ENCODE measurements at regions not wholly inside any gene's neighbourhood (a gene's known extent, or its start where the extent isn't known, plus 50 kb on each side); places are given as distances from the start of the nearest gene placed in this dataset.

DNA sequence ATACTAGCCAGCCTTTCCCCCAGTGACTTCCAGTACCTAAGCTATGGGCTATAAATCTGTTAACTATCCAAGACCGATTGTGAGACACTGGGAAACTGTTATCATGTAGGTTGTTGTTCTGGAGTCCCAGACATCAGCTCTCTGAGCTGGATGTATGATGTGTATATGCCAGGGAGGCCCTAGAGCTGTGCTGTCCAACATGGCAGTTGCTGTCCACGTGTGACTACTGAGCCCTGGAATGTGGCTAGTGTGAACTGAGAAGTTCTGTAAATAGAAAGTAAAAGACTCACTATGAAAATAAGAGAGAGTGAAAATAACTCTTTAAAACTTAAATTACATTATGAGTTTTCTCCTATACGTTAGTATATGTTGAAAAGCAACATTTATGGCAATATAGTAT, 755.8 kb upstream of the FBXO33 start:
- H3K4me3 Mint-ChIP-seq = no peak overlapping the region
- Histone ChIP-seq H3K9me2 (ENCODE audit: insufficient read depth) (no peaks in the 10 kb centered on the region), H3K27me3 (ENCODE audit: insufficient read depth) (no peaks in the 10 kb centered on the region), H3K4me2 (no peak overlapping the region), H2AFZ (no peak overlapping the region), H3K27ac (ENCODE audit: low read depth) (no peak overlapping the region), H3K79me2 (replicated peaks; ENCODE audit: insufficient read depth) (no peaks in the 10 kb centered on the region), H3K4me3 (no peak overlapping the region), H3K4me1 (ENCODE audit: insufficient read depth) (no peaks in the 10 kb centered on the region), H4K20me1 (replicated peaks; ENCODE audit: insufficient read depth) (no peaks in the 10 kb centered on the region), H3F3A (replicated peaks; ENCODE audit: low read depth) (no peaks in the 10 kb centered on the region), H3K36me3 (ENCODE audit: insufficient read depth) (no peaks in the 10 kb centered on the region)
- no peak overlapping the region for H3K27ac Mint-ChIP-seq
- ATAC-seq = no peak
- no peaks in the 10 kb centered on the region for H3K9me3 Mint-ChIP-seq
- DNase-seq (ENCODE audit: low spot score) = no peak
- H3K36me3 Mint-ChIP-seq (ENCODE audit: low read depth) = no peaks in the 10 kb centered on the region
- no peaks in the 10 kb centered on the region for H3K4me1 Mint-ChIP-seq
- H3K27me3 Mint-ChIP-seq (ENCODE audit: insufficient read depth, low read depth, poor library complexity) = peaks cover 2% of the 10 kb centered on the region
- TF ChIP-seq CREB1 (CRISPR knock-in tag; IDR thresholded peaks at IDR 0.05; ENCODE audit: low read depth) (no peak), JUNB (IDR thresholded peaks at IDR 0.05; ENCODE audit: unreplicated experiment) (no peak), STAT1 (IDR thresholded peaks at IDR 0.05; ENCODE audit: unreplicated experiment) (no peak), ZNF331 (CRISPR knock-in tag; IDR thresholded peaks at IDR 0.05; ENCODE audit: low read depth) (no peak), POLR2AphosphoS5 (IDR thresholded peaks at IDR 0.05; ENCODE audit: low read depth) (no peak), ZNF114 (CRISPR knock-in tag; IDR thresholded peaks at IDR 0.05) (no peak), EZH2phosphoT487 (IDR thresholded peaks at IDR 0.05; ENCODE audit: unreplicated experiment) (no peak), NANOG (IDR thresholded peaks at IDR 0.05; ENCODE audit: borderline replicate concordance) (no peak)
- TF ChIP-seq, protein P1, sequence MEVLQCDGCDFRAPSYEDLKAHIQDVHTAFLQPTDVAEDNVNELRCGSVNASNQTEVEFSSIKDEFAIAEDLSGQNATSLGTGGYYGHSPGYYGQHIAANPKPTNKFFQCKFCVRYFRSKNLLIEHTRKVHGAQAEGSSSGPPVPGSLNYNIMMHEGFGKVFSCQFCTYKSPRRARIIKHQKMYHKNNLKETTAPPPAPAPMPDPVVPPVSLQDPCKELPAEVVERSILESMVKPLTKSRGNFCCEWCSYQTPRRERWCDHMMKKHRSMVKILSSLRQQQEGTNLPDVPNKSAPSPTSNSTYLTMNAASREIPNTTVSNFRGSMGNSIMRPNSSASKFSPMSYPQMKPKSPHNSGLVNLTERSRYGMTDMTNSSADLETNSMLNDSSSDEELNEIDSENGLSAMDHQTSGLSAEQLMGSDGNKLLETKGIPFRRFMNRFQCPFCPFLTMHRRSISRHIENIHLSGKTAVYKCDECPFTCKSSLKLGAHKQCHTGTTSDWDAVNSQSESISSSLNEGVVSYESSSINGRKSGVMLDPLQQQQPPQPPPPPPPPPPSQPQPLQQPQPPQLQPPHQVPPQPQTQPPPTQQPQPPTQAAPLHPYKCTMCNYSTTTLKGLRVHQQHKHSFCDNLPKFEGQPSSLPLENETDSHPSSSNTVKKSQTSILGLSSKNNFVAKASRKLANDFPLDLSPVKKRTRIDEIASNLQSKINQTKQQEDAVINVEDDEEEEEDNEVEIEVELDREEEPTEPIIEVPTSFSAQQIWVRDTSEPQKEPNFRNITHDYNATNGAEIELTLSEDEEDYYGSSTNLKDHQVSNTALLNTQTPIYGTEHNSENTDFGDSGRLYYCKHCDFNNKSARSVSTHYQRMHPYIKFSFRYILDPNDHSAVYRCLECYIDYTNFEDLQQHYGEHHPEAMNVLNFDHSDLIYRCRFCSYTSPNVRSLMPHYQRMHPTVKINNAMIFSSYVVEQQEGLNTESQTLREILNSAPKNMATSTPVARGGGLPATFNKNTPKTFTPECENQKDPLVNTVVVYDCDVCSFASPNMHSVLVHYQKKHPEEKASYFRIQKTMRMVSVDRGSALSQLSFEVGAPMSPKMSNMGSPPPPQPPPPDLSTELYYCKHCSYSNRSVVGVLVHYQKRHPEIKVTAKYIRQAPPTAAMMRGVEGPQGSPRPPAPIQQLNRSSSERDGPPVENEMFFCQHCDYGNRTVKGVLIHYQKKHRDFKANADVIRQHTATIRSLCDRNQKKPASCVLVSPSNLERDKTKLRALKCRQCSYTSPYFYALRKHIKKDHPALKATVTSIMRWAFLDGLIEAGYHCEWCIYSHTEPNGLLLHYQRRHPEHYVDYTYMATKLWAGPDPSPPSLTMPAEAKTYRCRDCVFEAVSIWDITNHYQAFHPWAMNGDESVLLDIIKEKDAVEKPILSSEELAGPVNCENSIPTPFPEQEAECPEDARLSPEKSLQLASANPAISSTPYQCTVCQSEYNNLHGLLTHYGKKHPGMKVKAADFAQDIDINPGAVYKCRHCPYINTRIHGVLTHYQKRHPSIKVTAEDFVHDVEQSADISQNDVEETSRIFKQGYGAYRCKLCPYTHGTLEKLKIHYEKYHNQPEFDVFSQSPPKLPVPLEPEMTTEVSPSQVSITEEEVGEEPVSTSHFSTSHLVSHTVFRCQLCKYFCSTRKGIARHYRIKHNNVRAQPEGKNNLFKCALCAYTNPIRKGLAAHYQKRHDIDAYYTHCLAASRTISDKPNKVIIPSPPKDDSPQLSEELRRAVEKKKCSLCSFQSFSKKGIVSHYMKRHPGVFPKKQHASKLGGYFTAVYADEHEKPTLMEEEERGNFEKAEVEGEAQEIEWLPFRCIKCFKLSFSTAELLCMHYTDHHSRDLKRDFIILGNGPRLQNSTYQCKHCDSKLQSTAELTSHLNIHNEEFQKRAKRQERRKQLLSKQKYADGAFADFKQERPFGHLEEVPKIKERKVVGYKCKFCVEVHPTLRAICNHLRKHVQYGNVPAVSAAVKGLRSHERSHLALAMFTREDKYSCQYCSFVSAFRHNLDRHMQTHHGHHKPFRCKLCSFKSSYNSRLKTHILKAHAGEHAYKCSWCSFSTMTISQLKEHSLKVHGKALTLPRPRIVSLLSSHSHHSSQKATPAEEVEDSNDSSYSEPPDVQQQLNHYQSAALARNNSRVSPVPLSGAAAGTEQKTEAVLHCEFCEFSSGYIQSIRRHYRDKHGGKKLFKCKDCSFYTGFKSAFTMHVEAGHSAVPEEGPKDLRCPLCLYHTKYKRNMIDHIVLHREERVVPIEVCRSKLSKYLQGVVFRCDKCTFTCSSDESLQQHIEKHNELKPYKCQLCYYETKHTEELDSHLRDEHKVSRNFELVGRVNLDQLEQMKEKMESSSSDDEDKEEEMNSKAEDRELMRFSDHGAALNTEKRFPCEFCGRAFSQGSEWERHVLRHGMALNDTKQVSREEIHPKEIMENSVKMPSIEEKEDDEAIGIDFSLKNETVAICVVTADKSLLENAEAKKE (CRISPR knock-in tag; IDR thresholded peaks at IDR 0.05) = no peak
- TF ChIP-seq, protein P2, sequence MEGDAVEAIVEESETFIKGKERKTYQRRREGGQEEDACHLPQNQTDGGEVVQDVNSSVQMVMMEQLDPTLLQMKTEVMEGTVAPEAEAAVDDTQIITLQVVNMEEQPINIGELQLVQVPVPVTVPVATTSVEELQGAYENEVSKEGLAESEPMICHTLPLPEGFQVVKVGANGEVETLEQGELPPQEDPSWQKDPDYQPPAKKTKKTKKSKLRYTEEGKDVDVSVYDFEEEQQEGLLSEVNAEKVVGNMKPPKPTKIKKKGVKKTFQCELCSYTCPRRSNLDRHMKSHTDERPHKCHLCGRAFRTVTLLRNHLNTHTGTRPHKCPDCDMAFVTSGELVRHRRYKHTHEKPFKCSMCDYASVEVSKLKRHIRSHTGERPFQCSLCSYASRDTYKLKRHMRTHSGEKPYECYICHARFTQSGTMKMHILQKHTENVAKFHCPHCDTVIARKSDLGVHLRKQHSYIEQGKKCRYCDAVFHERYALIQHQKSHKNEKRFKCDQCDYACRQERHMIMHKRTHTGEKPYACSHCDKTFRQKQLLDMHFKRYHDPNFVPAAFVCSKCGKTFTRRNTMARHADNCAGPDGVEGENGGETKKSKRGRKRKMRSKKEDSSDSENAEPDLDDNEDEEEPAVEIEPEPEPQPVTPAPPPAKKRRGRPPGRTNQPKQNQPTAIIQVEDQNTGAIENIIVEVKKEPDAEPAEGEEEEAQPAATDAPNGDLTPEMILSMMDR (conservative IDR thresholded peaks at IDR 0.05; ENCODE audit: low read depth in 2 of 2) = no peak
- TF ChIP-seq, protein P3, sequence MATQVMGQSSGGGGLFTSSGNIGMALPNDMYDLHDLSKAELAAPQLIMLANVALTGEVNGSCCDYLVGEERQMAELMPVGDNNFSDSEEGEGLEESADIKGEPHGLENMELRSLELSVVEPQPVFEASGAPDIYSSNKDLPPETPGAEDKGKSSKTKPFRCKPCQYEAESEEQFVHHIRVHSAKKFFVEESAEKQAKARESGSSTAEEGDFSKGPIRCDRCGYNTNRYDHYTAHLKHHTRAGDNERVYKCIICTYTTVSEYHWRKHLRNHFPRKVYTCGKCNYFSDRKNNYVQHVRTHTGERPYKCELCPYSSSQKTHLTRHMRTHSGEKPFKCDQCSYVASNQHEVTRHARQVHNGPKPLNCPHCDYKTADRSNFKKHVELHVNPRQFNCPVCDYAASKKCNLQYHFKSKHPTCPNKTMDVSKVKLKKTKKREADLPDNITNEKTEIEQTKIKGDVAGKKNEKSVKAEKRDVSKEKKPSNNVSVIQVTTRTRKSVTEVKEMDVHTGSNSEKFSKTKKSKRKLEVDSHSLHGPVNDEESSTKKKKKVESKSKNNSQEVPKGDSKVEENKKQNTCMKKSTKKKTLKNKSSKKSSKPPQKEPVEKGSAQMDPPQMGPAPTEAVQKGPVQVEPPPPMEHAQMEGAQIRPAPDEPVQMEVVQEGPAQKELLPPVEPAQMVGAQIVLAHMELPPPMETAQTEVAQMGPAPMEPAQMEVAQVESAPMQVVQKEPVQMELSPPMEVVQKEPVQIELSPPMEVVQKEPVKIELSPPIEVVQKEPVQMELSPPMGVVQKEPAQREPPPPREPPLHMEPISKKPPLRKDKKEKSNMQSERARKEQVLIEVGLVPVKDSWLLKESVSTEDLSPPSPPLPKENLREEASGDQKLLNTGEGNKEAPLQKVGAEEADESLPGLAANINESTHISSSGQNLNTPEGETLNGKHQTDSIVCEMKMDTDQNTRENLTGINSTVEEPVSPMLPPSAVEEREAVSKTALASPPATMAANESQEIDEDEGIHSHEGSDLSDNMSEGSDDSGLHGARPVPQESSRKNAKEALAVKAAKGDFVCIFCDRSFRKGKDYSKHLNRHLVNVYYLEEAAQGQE (IDR thresholded peaks at IDR 0.05; ENCODE audit: unreplicated experiment) = no peak
- TF ChIP-seq, protein P4, sequence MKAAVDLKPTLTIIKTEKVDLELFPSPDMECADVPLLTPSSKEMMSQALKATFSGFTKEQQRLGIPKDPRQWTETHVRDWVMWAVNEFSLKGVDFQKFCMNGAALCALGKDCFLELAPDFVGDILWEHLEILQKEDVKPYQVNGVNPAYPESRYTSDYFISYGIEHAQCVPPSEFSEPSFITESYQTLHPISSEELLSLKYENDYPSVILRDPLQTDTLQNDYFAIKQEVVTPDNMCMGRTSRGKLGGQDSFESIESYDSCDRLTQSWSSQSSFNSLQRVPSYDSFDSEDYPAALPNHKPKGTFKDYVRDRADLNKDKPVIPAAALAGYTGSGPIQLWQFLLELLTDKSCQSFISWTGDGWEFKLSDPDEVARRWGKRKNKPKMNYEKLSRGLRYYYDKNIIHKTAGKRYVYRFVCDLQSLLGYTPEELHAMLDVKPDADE (IDR thresholded peaks at IDR 0.05) = no peak

All from GM23338 (cell line).